ENCODE measurements at regions not wholly inside any gene's neighbourhood (a gene's known extent, or its start where the extent isn't known, plus 50 kb on each side); places are given as distances from the start of the nearest gene placed in this dataset.
"Not testable (repeated sequence)": the region's sequence is repeated elsewhere in the genome, so short reads cannot be mapped to it uniquely, and the experiment has no call there.

- no peak for DNase-seq
Observed at GRCh38 chr21:15283138-15283537, 218.3 kb upstream of the NRIP1 start.

- no peak for DNase-seq
Observed at GRCh38 chr21:15283789-15284188, 219.0 kb upstream of the NRIP1 start.

- no peak for DNase-seq
Observed at GRCh38 chr21:15285556-15285955, 220.8 kb upstream of the NRIP1 start.

GRCh38 chr21:15289246-15289645 is 224.4 kb upstream of the NRIP1 start:
- no peak for DNase-seq

GRCh38 chr21:15289896-15290841 is 225.4 kb upstream of the NRIP1 start:
- DNase-seq: peak in 1 of 2 experiments; percentile 18

- no peak for DNase-seq
Observed at GRCh38 chr21:15291621-15292266, 226.9 kb upstream of the NRIP1 start.

- DNase-seq: no peak
Observed at GRCh38 chr21:15293240-15293639, 228.4 kb upstream of the NRIP1 start.

GRCh38 chr21:15295875-15296274 is 231.1 kb upstream of the NRIP1 start:
- DNase-seq: no peak

- DNase-seq: no peak
Observed at GRCh38 chr21:15297824-15298223, 233.0 kb upstream of the NRIP1 start.

- DNase-seq: no peak
Observed at GRCh38 chr21:15298306-15298705, 233.5 kb upstream of the NRIP1 start.

GRCh38 chr21:15298755-15299154 is 234.0 kb upstream of the NRIP1 start:
- DNase-seq: not testable (repeated sequence)

GRCh38 chr21:15300131-15300530 is 235.3 kb upstream of the NRIP1 start:
- no peak for DNase-seq

GRCh38 chr21:15301014-15301413 is 236.2 kb upstream of the NRIP1 start:
- no peak for DNase-seq

- DNase-seq: no peak
Observed at GRCh38 chr21:15301736-15302135, 236.9 kb upstream of the NRIP1 start.

- DNase-seq: no peak
Observed at GRCh38 chr21:15306271-15306670, 241.5 kb upstream of the NRIP1 start.

GRCh38 chr21:15308333-15308732 is 243.5 kb upstream of the NRIP1 start:
- DNase-seq: no peak

- DNase-seq: no peak
Observed at GRCh38 chr21:15309022-15309590, 244.3 kb upstream of the NRIP1 start.

GRCh38 chr21:15309721-15310120 is 244.9 kb upstream of the NRIP1 start:
- no peak for DNase-seq

GRCh38 chr21:15311510-15311909 is 246.7 kb upstream of the NRIP1 start:
- no peak for DNase-seq

- DNase-seq: not testable (repeated sequence)
Observed at GRCh38 chr21:15317034-15317433, 252.2 kb upstream of the NRIP1 start.

GRCh38 chr21:15319727-15320126 is 254.9 kb upstream of the NRIP1 start:
- no peak for DNase-seq

GRCh38 chr21:15324542-15324941 is 259.7 kb upstream of the NRIP1 start:
- DNase-seq: no peak

- DNase-seq: no peak
Observed at GRCh38 chr21:15326032-15326867, 261.4 kb upstream of the NRIP1 start.

All from activated T-cell treated with anti-CD3 and anti-CD28 coated beads, Interleukin-2, amount 50 U/mL, for 48 hours (primary cell).